AG08396 (cell line): ENCODE measurements at regions not wholly inside any gene's neighbourhood (a gene's known extent, or its start where the extent isn't known, plus 50 kb on each side); places are given as distances from the start of the nearest gene placed in this dataset.

Source experiments
- DNase-seq: peaks from one replicate; pipeline ENCODE4 v3.0.0; 2012; ENCODE audit warnings: low spot score, mixed read lengths

DNA sequence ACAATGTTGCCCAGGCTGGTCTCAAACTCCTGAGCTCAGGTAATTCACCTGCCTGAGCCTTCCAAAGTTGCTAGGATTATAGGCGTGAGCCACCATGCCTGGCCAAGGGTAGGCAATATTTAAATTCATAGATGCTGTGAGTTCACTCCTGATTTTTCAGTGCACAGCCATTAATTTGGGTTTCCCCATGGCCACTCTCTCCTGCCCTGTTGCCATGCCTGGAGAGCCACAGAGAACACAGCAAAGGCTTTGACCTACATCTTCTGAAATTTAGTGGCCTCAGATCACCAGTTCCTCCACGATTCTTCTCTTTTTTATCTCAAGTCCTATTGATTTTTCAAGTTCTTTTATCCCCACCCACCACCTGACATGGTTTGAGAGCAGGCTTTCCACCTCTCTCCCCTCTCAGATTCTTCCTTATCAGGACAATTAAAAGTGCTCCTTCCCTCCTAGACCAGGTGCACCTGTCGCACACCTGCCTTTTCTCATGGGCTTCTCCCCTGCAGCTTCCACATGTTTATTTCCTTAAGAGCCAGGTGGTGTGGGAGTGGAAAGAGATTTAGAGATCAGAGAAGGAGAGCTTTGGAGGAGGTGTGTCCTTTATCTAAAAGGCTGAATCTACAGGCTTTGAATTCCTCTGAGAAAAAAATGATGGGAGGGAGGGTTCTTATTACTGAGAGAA lies 123.8 kb downstream of the ADRA2A start:
- no peak for DNase-seq

GRCh38 chr10:111203615-111204014 lies 126.8 kb downstream of the ADRA2A start:
- no peak for DNase-seq

GRCh38 chr10:111204838-111205237 lies 128.0 kb downstream of the ADRA2A start:
- no peak for DNase-seq

- no peak for DNase-seq
Measured at GRCh38 chr10:111206521-111206920, 129.7 kb downstream of the ADRA2A start.

DNA sequence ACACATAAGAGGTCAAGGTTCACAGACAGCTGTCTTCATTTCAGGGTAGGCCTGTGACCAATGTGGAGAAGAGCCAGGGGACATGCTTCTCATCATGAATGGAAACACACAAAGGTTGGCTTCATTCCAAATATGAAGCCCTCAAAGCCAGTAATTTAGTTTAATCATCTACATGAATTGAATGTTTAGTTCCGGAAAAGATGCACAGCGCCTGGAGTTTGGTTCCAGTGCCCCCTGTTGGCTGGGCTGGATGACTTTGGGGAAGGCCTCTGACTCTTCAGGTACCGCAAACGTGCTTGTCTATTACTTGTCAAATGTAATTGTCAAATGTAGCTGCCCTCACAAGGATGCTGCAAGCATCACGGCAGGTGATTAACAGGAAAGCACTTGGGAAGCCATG lies 130.7 kb downstream of the ADRA2A start:
- DNase-seq = no peak

DNA sequence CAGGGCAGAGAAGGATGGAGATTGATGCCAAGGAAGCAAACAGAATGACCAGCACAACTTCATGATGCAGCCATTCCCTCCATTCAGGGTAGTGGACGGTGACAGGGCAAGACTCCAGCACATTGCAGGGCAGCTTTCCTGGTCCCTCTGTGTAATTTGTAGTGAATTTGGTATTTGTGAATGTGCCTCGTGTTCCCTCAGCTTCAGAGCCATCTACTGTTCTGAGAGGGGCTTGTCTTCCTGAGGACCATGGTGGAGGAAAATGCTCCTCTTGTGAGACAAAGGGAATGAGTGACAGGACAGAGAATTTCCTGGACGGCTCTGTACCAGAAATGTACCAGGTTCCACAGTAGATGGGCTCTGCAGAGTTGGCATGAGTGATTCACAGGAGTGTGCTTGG lies 132.1 kb downstream of the ADRA2A start:
- no peak for DNase-seq

GRCh38 chr10:111209692-111210091 lies 132.9 kb downstream of the ADRA2A start:
- no peak for DNase-seq

DNA sequence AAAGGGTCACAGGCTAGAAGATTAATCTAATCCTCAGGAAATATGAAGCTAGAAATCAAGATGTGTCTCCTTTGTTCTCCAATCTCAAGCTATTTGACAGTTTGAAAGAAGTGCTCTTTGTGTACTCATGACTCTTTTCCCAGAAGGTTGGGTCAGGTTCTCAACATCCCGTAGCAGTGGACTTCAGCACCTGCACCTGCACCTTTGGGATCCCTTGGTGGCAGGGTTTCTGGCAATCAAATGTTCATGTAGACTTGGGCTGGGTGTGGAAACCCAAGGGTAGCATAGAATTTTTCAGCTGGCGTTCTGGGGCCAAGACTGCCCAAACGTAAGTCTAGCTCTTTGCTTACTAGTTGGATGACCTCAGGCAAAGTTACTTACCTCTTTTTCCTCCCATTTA lies 134.4 kb downstream of the ADRA2A start:
- no peak for DNase-seq

DNA sequence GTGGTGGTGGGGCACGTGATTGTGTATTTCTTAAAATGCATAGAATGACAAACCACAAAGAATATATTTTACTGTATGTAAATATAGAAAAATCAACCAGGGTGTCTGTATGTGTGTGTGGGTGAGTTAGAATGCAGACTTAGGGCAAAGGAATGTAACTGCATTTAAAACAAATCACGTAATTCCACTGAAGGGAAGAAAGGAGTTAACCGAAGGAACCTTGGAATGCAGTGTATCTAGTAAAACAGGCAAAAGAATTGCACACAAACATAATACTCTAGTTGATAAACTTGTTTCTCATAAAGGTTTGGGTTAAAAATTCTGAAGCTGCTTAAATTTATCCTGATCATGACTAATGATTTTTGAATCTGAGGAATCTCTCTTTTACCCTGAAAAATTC lies 134.9 kb downstream of the ADRA2A start:
- no peak for DNase-seq

- DNase-seq = no peak
Measured at GRCh38 chr10:111221682-111222480, 145.1 kb downstream of the ADRA2A start.

GRCh38 chr10:111222961-111223360 lies 146.1 kb downstream of the ADRA2A start:
- no peak for DNase-seq

DNA sequence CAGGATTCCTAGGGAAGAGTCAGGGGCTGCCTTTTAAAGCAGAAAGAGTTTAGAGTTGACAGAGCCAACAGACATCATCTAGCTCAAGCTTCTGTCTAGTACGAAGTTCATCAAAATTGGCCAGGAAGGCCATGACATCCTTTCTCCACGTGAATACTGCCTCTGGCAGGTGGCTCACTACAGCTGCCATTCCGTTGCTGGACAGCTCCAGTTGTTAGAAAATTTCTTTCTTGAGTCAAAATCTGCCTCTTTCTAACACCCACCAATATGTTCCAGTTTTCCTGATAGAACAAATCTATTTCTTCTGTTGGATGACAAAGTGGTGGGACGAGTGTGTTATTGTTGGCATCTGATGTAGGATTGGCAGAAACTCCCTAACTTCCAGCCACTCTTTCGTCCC lies 154.9 kb downstream of the ADRA2A start:
- DNase-seq = no peak

GRCh38 chr10:111233439-111233838 lies 156.6 kb downstream of the ADRA2A start:
- no peak for DNase-seq

- DNase-seq = no peak
Measured at GRCh38 chr10:111234234-111234913, 157.5 kb downstream of the ADRA2A start.

- DNase-seq = no peak
Measured at GRCh38 chr10:111234914-111235302, 158.1 kb downstream of the ADRA2A start.

DNA sequence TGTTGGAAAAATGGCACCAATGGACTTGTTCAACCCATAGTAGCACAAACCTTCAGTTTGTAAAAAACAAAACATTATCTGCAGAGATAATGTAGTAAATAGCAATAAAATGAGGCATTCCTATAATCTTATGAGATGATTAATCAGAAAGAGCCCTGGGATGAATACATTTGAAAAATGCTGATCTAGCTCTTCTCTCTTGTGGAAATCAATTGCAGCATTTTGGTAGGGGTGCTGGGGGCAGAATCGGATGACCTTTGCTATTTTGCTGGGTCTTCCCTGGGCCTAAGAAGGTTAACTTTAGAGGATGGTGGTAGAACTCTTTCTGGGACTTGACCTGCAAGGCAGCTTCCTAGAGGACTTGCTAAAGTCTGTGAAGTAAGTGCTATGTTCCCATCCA lies 163.5 kb downstream of the ADRA2A start:
- DNase-seq = no peak

DNA sequence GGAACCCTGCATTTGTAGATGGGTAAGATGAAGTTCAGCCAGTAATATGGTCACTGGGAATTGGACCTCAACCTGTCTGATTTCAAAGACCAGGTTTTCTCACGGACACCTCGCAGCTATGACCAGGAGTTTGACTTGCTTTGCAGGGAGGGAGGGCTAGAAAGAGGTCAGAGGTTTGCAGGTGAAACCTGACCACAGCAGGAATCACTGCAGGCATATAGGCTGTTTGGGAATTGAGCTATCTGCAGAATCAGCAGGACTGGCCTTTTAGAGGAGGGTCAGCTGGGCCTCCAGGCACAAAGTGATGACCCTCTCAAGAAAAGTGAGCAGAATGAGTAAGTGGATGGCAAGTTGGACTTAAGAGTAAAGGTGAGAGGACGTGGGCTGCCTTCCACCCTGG lies 166.3 kb downstream of the ADRA2A start:
- DNase-seq = no peak

DNA sequence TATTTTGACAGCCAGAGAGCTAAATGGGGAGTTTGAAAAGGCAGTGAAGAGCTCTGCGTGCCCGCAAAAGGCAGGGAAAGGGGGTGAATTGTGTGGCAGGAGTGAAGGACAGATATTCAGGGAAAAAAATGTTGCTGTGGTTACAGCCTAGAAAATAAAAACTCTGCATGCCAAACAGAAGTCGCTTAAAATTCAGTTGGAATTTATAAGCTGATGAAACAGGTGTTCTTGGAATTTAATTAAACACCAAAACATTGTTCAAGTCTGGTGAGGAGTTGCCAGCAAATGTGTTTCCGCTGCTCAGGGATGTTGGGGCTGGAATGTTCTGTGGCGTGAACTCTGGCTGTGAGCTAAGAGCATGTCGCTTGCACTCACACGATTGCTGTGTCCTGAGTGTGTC lies 169.3 kb downstream of the ADRA2A start:
- DNase-seq = no peak

- DNase-seq = no peak
Measured at GRCh38 chr10:111246814-111247452, 170.1 kb downstream of the ADRA2A start.

DNA sequence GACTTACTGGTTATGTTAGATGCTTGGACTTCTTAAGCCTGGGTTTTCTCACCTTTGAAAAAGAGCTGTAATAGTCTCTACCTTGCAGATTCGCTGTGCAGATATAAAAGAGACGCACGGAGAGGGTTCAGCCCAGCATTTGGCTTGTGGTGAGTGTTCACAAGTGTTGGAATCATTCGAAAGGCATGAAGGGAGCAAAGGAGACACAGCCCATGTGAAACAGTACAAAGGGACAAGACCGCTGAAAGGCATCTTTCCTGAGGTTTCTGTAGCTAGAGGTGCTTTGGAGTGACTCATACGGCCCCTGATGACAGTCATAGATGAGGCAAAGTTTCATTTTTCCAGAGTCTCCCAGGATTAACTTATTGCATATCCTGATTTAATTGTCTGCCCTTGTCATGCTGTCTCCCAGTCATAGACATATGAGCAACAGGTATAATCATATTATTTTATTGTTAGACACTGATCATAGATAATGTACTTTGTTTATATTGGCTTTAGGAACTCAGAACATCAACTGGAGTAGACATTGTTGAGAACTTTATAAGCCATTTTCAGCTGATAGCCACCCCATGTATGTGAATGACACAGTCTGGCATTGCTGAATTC lies 171.1 kb downstream of the ADRA2A start:
- DNase-seq = no peak

- DNase-seq = no peak
Measured at GRCh38 chr10:111249925-111250324, 173.1 kb downstream of the ADRA2A start.

DNA sequence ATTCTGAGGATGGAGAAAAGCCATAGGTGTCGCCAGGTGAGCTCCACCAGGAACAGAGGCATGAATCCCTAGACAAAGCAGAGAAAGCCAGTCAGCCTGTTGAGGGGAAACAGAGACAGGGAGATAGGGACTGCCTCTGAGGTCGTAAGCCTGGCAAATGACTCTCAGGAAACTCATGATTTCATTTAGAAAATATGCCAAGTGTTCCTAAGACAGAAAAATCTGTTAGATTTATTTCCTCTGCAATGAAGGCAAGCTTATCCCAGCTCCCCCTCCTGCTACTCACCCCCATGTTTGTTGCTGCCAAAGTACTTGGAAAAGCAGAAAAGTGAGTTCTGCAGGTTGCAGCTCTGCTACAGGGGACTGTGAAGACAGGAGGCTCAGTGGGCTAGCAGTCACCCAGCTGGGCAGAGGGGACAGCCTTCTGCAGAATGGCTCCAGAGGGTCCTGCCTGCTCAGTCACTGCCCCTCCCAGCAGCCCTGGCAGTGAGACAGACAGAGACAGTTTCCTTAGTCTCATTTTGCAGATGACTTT lies 184.3 kb downstream of the ADRA2A start:
- no peak for DNase-seq
